ENCODE measurements at regions not wholly inside any gene's neighbourhood (a gene's known extent, or its start where the extent isn't known, plus 50 kb on each side); places are given as distances from the start of the nearest gene placed in this dataset.
A peak's percentile ranks its signal among the peaks of the same experiment; 100 is the strongest.

DNA sequence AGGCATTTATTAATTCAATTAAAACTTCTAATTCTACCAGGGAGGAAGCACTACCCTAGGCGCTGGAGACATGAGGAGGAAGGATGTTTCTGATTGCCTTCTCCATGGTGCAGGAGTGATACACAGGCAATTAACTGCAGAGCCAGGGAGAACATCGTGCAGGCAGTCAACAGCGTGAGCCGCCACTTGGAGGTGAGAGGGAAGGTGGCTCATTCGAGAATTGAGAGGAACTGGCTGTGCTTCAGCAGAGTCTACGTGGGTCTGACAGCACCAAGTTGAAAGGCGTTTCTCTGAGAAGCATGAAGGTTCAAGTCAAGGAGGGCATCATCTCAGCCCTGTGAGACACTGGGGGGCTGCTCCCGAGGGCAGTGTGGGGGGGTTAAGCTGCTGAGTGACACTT, 388.7 kb upstream of the MYT1L start:
- Mint-ChIP-seq H3K27ac (no peak overlapping the region), H3K9me3 (no peaks in the 10 kb centered on the region), H3K36me3 (no peaks in the 10 kb centered on the region)
- ATAC-seq = no peak
- DNase-seq (ENCODE audit: low spot score in 2 of 2) = no peak

DNA sequence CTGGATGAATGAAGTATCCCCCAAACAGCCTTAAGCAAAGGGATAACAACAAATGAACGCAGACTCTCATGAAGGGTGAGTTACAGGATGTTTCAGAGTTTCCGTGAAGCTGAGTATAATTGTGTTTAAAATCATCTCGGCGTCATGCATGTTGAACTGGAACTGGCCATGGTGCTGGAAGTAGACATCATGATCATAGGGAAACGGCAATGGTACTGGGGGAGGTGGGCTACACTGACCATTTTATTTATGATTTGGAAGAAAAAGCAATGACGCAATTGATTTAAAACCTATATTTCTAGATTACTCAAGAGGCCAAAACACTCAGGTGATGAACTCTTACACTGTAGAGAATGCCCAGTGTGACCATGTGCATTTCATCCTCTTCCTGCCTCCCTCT, 387.9 kb upstream of the MYT1L start:
- Mint-ChIP-seq H3K36me3 (no peaks in the 10 kb centered on the region), H3K27ac (no peak overlapping the region), H3K9me3 (no peaks in the 10 kb centered on the region)
- ATAC-seq (no peak), DNase-seq (ENCODE audit: low spot score in 2 of 2) (no peak)

DNA sequence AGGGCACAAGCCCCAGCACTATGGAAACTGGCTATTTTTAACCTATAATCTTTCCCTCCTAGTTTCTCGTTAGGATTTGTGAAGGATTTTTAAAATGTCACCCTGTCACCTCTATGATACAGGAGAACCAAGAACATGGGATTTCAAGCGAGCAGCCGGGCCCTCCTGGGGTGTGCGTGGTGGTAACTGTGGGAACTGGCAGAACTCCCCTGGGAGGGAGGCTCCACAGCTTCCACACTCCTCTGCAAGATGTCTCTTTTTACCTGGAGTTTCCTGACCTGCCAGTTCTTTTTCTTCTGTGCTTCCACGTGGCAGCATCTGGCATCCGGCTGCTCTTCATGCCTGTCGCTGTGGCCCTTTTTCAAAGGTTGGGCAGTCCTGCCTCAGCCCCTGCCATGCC, 386.3 kb upstream of the MYT1L start:
- no peaks in the 10 kb centered on the region for H3K36me3 Mint-ChIP-seq
- ATAC-seq (no peak), DNase-seq (ENCODE audit: low spot score in 2 of 2) (no peak)
- H3K27ac Mint-ChIP-seq = no peak overlapping the region
- no peaks in the 10 kb centered on the region for H3K9me3 Mint-ChIP-seq

DNA sequence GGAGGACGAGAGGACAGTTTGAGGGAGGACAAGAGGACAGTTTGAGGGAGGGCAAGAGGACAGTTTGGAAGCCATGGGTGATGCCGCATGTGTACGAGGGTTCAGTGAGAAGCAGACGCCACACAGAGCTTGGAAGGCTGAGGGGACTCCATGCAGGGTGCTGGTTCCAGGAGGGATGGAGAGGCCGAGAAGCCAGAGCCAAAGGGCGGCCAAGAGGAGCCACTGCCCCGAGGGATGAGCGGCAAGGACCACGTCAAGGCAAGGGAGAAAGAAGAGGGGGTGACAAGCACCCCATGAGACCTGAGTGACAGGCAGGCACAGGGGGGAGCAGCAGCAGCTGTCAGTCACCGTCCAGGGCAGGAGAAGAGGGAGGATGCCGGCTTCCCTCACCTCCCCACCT, 385.7 kb upstream of the MYT1L start:
- no peak for ATAC-seq
- Mint-ChIP-seq H3K36me3 (no peaks in the 10 kb centered on the region), H3K9me3 (no peaks in the 10 kb centered on the region), H3K27ac (no peak overlapping the region)
- DNase-seq (ENCODE audit: low spot score in 2 of 2) = no peak

DNA sequence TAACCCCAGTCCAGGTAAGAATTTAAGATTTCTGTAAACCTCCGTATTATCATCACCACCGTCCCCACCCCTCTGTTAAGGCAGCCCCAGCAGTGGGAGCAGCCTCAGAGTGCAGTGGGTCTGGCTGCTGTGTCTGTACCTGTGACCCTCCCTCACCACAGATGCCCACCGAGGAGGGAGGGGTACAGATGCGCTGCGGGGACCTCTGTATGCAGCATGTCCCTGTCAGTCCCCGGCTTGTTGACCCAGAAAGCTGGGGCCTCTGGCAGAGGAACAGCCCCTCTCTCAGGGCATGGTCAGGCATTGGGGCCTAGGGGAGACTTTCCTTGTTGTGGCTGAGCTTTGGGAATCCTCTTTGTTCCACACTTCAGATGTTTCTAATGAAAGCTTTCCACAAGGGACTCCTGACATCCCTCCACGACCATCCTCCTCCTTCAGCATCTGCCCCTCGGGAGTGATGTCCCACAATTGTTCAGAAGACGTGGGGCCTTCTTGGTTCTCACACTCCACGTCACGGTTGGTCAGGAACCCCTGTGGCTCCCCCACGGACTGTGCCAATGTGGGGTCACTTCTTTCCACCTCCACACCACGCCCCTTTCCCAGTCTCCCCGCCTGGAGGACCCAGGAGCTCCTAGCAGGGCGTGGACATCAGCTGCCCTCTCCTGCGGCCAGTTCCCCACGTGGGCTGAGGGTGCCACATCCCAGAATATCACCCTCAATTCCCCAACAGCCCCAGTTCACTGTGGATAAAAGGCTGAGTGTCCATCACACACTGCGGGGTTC, 384.2 kb upstream of the MYT1L start:
- ATAC-seq (no peak), DNase-seq (ENCODE audit: low spot score in 2 of 2) (no peak)
- Mint-ChIP-seq H3K9me3 (no peaks in the 10 kb centered on the region), H3K36me3 (no peaks in the 10 kb centered on the region), H3K27ac (no peak overlapping the region)

DNA sequence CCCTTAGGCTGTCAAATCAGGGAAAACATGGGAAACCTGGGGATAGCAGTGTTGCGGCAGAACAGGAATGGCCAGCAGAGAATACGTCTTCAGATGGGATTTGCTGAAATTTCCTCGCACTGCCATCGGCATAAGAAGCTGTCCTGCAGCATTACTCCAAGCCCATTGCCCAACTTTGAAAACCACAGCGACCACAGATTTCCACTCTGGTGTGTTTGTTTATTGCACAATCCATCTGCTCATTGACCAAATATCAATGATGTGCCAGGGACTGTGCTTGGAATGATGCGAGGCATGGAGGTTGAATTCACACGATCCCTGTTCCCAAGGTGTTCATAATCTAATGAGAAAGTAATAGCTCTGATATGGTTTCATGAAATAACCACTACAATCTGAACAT, 383.3 kb upstream of the MYT1L start:
- H3K36me3 Mint-ChIP-seq = no peaks in the 10 kb centered on the region
- ATAC-seq = no peak
- no peak for DNase-seq (ENCODE audit: low spot score in 2 of 2)
- H3K27ac Mint-ChIP-seq = no peak overlapping the region
- no peaks in the 10 kb centered on the region for H3K9me3 Mint-ChIP-seq

DNA sequence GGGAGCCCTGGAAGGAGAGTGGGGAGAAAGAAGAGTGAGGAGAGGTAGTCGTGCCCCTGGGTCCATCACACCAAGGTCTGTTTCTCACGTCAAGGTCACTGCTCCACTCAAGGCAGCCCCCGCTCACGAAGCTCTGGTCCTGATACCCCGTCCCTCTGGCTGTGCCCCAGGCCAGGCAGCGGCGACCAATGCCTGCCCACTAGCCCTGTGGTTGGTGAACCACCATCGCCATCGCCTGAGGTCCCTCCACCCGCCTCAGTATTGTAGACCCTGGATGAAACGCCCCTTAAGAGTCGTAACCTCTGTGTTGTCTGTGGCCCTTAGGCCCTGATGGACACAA, 378.3 kb upstream of the MYT1L start:
- Mint-ChIP-seq H3K27ac (no peak overlapping the region), H3K36me3 (no peaks in the 10 kb centered on the region), H3K9me3 (no peaks in the 10 kb centered on the region)
- ATAC-seq (no peak), DNase-seq (ENCODE audit: low spot score in 2 of 2) (no peak)

DNA sequence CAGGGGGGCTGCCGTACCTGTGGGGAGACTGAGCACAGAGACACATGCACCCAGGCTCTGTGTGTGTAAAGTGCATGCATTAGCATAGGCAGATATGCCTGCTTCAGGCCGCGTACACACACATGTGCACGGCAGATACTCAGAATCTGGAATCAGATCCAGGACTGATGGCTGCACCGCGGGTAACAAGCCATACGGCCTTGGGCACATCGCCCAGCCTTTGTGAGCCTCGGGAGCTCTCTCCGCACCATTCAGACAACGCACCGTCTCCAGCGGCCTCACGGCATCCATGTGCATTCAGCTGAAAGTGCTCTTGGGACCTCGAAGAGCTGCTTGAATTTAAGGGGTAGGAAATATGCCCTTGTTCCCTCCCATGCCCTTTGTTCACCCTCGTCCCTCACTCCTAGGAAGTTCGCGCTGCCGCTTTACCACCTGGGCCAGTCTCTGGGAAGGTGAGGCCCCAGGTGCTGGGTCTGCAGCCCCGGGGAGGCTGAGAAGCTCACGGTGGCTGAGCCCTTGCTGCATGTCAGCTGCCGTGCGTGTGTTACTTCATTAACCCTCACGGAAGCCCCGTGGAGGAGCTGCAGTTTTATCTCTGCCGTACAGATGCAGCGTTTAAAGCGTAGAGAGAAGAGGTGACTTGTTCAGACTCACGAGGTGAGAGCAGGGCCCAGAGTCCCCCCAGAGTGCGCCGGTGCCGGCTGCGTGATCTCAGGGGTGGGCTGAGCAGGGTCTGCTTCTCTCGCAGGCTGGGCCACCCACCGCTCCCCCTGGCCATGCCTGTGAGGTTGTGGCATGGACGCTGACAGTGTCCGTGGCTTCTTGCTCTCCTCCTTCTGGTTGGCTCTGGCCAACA, 377.7 kb upstream of the MYT1L start:
- no peak for DNase-seq (ENCODE audit: low spot score in 2 of 2)
- Mint-ChIP-seq H3K9me3 (no peaks in the 10 kb centered on the region), H3K36me3 (no peaks in the 10 kb centered on the region), H3K27ac (no peak overlapping the region)
- no peak for ATAC-seq

DNA sequence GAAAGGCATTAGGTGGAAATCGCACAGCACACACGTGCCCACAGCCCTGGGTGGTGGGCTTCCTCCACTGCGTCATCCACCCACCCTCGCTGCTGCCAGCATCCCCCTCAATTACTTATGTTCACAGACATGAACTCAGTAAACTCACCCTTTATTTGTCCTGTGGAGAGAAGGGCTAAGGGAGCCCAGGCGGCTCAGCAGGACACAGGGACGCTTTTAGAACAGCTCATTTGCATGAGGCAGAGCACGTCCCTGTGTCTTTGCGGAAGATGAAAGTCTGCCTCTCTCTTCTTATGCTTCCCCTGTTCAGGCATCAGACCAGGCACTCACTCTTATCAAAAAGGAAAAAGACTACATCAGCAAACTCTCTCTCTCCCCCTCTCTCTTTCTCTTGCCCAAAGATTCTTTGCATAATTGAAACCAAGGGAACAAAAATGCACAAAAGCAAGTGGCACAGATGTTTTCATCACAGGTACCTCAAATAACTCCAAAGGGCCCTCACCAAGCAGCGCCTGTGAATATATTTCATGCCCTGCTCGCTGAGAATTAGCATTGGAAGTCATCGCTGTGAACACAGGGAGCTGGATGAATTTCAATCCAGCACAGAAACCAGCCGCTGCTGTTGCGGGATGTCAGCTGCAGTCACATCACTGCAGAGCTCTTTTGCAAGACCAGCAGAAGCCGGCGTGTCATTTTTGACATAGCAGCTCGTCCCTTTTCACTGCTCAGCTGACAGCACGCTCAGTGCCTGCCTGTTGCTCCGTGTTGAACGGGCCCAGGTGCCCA, 376.3 kb upstream of the MYT1L start:
- no peak for DNase-seq (ENCODE audit: low spot score in 2 of 2)
- Mint-ChIP-seq H3K36me3 (no peaks in the 10 kb centered on the region), H3K9me3 (no peaks in the 10 kb centered on the region), H3K27ac (no peak overlapping the region)
- ATAC-seq = no peak

DNA sequence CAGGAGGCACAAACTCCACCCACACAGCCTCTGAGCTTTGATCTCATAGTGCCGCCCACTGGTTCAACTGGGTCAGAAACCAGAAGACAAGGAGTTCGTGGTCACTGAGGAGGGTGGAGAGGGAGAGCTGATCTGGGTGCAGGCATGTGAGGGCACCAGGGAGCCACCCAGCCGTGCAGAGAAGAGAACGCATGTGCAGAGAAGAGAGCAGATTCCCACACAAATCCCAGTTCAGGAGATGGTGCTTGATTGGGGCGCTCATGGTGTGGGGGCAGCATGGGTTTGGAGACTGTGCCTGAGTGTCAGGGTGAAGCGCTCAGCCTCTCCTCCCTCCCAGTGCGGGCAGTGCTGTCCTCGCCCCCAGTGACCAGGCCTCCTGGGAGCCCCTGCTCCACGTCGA, 375.2 kb upstream of the MYT1L start:
- DNase-seq (ENCODE audit: low spot score in 2 of 2) (no peak), ATAC-seq (no peak)
- Mint-ChIP-seq H3K9me3 (no peaks in the 10 kb centered on the region), H3K36me3 (no peaks in the 10 kb centered on the region), H3K27ac (peak overlapping the region in 1 of 2 donors; percentile 68)

DNA sequence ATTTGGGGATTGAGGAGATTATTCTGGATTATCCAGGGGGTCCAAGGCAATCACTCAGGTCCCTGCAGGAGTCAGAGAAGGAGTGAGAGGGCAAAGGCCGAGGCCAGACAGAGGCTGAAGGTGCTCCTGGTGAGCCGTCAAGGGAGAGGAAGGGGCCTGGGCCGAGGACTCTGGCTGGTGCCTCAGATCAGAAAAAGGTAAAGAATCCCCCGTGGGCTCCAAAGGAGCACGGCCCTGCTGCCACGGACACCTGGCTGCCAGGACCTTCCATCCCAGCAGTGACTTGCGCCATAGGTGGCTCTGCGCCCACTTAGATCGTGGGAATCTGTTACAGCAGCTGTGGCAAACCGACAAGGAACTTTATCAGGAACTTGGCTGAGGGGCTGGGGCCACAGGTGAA, 374.8 kb upstream of the MYT1L start:
- ATAC-seq = no peak
- Mint-ChIP-seq H3K36me3 (no peaks in the 10 kb centered on the region), H3K27ac (peak overlapping the region; percentile 55 to 68), H3K9me3 (no peaks in the 10 kb centered on the region)
- no peak for DNase-seq (ENCODE audit: low spot score in 2 of 2)

DNA sequence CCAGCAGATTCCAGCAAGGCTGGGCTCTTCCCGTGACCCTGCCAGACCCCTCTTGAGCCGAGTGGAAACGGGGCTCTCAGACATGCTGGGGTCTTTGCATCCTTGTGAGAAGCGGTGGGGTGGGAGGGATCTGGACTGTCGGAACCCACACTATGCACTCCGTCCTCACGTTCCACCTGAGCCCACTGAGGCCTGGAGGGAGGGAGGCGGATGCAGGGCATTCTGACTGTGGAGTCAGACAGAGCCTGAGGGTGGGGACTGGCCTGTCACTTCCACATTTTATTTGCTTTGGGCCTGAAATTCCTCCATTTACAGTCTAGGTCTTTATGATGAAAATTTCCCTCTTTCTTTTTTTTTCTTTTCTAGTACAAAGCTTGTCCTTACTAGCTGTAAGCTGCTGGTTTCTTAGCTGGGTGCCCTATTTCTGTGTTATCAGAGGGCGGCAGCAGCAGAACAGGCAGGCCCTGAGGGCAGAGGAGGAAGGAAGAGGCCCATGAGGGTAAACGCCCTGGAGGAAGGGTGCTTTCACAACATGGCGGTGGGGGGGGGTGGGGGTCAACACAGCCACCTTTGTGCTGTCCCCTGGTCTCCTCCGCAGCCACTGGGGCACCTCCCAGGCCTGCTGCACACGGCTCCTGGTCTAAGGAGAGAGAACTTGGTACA, 373.5 kb upstream of the MYT1L start:
- Mint-ChIP-seq H3K27ac (no peak overlapping the region), H3K36me3 (no peaks in the 10 kb centered on the region), H3K9me3 (no peaks in the 10 kb centered on the region)
- DNase-seq (ENCODE audit: low spot score in 2 of 2) = no peak
- no peak for ATAC-seq

DNA sequence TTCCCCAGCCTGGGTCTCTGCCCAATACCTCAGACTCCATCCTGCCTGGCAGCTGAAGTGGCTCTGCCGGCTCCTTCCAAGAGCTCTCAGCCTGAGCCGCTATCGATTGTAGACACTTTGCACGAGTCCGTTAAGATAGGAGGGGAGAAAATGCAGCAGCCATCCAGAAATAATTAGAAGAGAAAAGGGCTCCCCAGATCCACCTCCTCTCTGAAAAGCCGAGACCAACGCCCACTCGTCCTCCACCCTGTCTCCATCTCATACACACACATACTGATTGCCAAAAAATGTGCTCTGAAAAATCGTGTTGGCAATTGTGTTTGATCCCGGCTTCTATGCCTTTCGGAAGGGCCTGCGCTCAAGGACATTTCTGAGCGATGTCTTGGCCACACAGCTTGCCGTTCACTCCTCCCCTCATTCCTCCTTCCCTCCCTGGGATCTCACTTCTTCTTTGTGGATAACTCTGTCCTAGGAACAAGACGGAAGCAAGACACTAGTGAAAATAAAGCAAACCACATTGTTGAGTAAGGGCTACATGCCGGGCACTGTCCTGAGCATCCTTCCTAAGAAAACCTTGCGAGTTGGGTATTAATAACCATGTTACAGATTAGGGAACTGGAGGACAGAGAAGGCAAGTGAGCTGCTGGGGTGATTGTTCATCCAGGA, 372.8 kb upstream of the MYT1L start:
- DNase-seq (ENCODE audit: low spot score in 2 of 2) = no peak
- ATAC-seq = no peak
- Mint-ChIP-seq H3K36me3 (no peaks in the 10 kb centered on the region), H3K9me3 (no peaks in the 10 kb centered on the region), H3K27ac (no peak overlapping the region)

DNA sequence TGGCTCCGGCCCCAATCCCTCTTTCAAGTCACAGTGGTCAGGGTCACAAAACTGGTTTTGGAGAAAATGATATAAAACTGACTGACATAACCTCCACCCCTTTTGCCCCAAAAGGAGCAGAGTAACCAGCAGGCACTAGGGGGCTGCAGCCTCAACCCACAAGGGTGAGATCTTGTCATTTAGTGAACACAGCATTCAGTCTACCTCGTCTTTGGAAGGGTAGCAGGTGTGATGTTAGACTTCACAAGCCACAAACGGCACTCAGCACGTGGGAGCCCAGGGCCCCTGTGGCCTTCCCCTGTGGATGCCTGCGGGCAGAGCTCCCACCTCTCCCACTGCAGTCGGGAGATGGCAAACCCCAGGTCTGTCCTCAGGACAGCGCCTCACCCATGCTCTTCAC, 372.1 kb upstream of the MYT1L start:
- ATAC-seq = no peak
- DNase-seq (ENCODE audit: low spot score in 2 of 2) = no peak
- Mint-ChIP-seq H3K9me3 (no peaks in the 10 kb centered on the region), H3K27ac (no peak overlapping the region), H3K36me3 (no peaks in the 10 kb centered on the region)

DNA sequence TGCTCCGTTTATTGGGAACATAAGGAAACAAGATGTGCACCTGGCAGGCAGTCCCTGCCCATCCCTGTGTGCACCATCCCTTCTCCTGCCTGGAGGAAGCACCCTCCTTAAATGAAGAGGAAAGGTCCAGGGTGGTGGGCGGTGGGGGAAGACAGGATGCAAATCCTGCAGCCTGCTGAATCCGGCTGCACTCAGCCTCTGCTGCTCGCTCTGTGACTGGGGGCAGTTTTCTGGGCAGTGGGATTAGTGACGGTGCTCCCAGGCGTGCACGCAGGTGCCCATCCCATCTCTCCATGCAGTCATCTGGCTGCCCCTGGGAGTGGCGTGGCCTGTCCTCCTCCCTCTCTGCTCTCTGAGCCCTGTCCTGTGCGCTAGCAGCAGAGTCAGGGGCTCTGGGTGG, 371.3 kb upstream of the MYT1L start:
- no peak for ATAC-seq
- Mint-ChIP-seq H3K27ac (no peak overlapping the region), H3K36me3 (no peaks in the 10 kb centered on the region), H3K9me3 (no peaks in the 10 kb centered on the region)
- no peak for DNase-seq (ENCODE audit: low spot score in 2 of 2)

DNA sequence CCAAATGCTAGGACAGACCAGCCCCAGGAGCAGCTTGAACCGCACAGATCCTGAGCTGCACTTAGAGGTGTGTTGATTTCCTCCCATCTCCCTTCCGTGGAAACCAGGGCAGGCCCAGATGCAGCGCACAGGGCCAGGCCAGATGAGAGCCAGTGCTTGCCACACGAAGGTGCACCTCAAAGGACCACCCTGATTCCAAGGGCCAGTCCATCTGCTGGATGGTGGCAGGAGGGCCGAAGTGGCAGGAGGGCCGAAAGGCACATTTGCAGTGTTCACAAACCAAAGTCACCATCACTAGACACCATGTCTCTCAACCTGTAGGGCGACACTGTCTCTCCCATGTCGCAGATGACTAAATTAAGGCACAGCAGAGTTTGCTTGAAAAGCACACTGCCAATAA, 370.7 kb upstream of the MYT1L start:
- DNase-seq (ENCODE audit: low spot score in 2 of 2) (no peak), ATAC-seq (no peak)
- no peaks in the 10 kb centered on the region for H3K36me3 Mint-ChIP-seq
- no peak overlapping the region for H3K27ac Mint-ChIP-seq
- no peaks in the 10 kb centered on the region for H3K9me3 Mint-ChIP-seq
